Activated CD8-positive, alpha-beta memory T cell treated with anti-CD3 and anti-CD28 coated beads, Interleukin-2, amount 50 U/mL, for 24 hours (primary cell): ENCODE measurements at regions not wholly inside any gene's neighbourhood (a gene's known extent, or its start where the extent isn't known, plus 50 kb on each side); places are given as distances from the start of the nearest gene placed in this dataset.
"Not testable (repeated sequence)": the region's sequence is repeated elsewhere in the genome, so short reads cannot be mapped to it uniquely, and the experiment has no call there.

ENCODE experiments used
- DNase-seq: peaks from one replicate; pipeline ENCODE4 v3.0.0-alpha.2; 2020; ENCODE audit errors: extremely low read depth

DNA sequence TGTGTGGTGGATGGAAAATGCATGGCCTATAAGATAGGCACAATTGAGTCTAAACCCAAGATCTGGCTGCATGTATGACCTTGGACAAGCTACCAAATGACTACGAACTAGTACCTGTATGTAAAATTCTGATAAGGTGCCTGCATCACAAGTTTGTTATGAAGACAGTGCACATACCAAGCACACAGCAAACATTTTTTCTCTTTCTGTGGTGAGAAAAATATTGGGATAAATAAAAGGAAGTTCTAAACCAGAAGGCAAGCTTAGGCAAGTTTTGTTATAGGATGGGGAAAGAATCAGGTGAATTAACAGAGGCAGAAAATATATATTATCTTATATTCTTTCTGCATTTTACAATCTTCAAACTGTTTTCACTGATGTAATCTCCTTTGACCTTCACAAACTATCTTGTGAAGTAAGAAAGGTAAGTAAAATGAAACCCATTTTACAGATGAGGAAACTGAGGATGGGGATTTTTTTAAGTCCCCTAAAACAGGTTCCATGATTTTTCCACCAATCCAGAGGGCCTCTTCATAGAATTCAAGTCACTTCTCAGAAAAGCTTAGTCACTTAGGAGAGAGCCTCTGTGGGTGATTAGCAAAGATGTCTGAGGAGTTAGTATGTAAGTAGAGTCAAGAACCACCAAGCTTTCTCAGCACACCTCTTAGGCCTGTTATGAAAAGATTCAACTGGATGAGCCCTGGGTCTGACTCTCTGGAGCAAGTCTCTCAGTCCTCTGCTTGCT, 132.0 kb upstream of the RAP1B start:
- DNase-seq, result no peak

DNA sequence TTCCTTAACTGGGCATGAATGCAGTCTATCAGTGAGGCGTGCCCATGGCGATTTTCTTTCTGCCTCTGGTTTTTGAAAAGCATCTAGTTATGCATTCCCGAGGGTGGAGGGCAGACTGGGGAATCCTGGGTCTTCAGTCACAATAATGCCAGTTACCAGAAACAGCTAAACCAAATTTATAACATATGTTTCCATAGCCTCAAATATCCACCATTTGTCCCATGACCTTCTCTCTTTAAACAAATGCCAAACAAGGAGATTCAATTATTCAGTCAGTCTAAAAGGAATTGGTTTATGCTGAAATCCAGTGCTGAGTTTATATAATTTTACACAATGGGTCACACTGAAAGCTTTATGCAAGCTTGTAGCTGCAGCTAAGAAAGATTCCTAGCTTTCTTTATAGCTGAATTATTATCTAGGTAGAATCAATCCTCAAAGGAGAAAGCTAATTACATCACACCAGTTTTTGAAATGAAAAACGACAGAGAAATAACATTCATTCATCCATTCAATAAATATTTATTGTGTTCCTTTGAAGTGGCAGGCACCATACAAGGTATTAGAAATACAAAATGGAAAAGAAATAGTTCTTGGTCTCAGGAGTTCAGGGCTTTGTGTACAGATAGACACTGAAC, 131.3 kb upstream of the RAP1B start:
- no peak for DNase-seq

DNA sequence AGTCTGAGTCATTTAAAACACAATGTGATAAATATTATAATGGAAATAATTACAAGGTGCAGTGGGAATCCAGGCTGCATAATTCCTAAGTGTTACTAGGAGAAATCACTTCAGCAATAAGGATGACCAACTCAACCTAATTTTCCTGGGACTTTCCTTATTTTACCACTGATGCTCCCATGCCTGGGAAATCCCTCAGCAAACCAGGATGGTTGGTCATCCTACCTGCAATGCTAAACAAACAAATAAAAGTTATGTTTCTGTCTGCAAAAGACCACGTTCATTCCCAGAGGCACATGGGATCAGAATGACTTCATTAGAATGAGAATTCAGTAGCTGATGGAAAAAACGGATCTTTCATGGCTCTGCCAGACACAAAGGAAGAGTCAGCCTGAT, 130.8 kb upstream of the RAP1B start:
- DNase-seq, result no peak

DNA sequence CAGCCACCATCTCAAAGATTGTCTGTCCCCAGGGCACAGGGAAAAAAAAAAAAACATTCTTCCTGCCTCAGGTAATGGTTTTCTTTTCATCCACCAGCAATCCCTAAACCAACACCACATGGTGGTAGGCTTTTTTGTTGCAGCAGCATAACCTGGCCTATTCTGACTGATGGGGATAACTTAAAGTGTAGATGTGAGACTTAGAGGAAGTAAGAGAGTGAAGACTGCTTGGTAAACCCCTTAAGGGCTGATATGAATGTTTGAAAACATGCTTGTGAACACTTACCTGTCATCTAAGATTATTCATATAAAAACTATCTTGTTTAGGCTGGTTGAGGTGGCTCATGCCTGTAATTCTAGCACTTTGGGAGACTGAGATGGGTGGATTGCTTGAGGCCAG, 130.2 kb upstream of the RAP1B start:
- DNase-seq, result no peak

DNA sequence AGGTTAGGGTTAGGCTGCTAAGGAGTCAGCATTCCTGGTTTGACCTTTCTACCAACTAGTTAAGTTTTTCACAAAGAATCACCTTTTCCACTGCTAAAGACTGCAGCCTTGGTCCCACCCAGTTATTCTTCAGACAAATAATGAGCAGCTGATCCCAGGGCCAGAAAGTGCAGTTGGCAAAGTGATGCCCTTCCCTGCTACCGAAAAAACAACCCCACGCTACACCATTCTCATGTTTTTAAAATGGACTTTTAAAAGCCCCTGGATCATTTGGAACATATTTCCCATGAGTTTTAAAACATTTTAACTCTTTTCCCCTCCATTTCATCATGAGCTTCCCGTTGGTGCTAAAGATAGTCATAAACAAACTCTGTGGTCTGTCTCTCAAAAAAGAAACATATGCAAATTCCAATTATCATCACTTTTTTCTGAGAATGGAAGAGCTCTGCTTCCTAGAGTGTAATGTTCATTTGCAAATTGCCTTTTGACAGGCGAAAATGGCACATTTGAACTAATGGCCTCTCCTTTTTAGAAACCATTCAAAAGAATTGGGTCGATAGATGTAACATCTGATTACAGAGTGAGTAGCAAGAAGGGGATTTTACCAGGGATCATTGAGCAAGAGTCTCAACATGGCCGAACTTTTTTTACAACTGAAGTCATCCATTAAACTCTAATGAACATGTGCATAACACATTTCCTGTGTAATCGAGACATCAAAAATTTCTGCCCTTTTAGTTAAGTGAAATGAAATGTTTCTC, 129.3 kb upstream of the RAP1B start:
- DNase-seq, result no peak

DNA sequence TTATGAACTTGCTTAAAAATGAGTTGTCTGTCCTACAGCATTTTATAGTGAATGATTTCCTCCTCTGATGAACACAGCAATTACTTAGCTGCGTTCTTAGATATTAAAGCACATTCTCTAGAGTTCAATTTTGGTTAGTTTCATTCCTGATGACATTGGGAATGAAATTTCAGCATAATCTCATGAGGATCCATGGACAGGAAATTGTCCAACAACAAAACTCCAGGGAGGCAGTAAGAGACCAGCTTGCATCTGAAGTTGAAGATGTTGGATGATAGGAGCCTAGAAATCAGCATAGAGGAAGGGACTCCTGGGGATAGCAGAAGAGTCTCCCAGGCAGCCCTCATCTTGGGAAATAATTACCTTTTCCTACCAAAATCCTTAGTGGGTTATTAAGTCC, 128.7 kb upstream of the RAP1B start:
- DNase-seq, result no peak

DNA sequence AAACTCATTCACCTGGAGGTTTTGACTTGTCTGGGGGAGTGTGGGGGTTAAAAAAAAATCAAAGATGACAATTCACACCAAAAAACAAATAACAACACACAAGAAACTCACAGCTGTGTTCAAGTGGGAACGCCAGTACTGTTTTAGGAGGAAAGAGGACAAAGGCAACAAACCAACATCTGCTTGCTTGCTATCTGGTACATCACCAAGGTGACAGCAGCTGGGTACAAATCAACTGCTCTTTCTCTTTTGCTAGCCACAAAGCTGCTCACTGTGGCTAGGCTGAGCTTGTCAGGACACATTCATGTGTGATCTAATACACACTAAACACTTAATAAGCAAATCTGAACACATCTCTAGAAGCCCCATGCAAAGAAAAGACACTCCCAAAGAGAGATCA, 128.0 kb upstream of the RAP1B start:
- no peak for DNase-seq

DNA sequence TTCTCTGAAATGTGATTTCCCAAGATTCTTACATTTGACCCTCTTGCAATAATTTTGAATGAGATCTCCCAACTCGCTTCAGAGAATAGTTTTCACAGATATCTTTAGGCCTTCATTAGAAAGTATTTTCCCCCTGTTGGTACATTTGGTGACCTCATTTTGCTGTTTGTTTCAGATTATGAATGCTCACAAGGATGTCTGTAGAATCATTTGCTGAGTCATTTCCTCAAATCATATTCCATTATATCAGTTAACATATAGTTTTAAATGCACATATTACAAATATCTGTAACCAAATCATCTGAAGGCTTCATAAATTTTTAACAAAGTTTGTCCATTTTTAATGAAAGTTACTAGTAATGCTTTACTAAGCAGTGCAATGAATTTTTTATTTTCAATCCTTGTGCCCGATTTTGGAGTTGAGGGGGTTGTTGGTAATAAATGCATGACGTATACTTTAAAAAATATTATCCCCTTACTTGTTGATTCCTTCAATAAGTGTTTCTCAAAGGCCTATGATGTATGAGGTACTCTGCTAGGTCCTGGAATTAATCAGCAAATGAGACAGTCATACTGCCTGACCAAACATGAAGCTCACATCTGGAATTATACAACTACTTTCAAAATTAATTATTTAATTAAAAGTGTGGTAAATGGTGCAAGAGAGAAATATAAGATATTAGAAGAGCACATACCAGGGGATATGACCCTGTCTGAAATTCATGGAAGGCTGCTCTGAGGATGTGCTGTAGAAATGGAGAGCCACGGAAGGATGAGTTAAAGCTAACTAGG, 126.9 kb upstream of the RAP1B start:
- no peak for DNase-seq

DNA sequence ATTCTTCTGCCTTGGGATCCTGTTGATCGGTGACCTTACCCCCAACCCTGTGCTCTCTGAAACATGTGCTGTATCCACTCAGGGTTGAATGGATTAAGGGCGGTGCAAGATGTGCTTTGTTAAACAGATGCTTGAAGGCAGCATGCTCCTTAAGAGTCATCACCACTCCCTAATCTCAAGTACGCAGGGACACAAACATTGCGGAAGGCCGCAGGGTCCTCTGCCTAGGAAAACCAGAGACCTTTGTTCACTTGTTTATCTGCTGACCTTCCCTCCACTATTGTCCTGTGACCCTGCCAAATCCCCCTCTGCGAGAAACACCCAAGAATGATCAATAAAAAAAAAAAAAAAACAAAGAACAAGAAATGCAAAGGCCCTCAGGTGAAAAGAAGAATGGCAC, 126.1 kb upstream of the RAP1B start:
- not testable (repeated sequence) for DNase-seq

DNA sequence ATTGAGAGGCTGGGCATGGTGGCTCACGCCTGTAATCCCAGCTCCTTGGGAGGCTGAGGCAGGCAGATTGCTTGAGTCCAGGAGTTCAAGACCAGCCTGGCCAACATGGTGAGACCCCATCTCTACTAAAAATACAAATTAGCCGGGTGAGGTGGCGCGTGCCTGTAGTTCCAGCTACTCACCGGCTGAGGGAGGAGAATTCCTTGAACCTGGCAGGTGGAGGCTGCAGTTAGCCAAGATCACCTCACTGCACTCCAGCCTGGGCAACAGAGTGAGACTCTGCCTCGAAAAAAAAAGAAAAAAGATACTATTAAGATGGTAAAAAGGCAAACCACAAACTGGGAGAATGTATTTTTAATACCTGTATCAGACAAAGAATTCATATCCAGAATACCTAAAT, 124.2 kb upstream of the RAP1B start:
- not testable (repeated sequence) for DNase-seq

DNA sequence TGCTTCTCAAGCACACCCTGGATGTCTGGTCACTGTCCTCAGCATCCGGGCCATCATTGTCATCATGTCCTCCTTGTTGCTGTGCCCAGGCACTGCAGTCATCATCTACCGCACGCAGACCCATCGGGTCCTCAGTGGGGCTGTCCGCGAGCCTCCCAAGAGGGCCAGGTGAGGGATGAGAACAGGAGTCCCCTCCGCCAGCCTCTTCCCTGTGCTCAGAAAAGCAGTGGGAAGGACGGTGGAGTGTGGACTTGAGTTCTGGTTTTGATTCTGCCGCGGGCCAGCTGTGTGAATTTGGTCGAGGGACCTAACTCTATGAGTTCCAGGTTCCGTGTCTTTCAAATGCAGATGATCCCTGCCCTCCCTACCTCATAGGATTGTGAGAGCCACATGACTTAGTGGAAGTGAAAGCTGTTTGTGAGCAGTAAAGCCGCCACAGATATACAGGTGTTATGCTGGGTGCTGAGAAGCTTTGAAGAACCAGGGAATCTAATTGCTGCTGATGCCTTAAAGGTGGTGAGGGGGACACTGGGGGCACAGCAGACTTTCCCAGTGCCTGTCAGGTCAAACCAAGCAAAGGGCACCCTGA, 122.9 kb upstream of the RAP1B start:
- no peak for DNase-seq

DNA sequence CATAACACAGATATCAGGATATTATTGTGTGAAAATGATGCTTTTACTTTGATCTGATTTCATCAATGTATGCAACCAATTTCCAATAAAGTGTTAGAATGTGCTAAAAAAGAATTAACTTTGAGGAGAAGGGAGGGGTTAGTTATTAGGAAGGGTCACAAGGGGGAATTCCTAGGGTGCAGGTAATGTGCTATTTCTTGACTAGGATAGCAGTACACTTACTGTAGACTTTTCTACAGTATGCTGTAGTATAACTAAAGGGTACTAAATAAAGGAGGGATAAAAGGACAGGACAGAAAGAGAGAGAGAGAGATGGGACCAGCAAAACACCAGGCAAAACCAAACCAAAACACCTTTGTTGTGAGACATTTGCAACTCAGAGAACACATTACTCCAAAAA, 121.4 kb upstream of the RAP1B start:
- no peak for DNase-seq

DNA sequence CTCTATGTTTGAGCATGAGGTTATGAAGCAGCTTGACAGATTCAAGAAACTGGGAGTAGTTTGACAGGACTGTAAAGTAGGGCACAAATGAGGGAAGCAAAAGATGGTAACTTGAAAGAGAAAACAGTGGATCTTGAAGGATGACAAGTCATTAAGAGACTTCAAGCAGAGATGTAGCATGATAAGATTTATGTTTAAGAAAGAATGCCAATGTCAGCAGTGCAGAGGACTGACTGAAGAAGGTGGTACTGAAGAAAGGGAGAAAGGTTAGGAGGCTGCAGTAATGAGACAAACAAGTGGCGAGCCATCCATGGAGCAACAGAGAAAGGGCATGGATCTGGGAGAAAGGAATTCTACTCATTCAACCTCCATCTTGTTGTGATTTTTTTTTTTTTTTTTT, 120.2 kb upstream of the RAP1B start:
- DNase-seq, result no peak

DNA sequence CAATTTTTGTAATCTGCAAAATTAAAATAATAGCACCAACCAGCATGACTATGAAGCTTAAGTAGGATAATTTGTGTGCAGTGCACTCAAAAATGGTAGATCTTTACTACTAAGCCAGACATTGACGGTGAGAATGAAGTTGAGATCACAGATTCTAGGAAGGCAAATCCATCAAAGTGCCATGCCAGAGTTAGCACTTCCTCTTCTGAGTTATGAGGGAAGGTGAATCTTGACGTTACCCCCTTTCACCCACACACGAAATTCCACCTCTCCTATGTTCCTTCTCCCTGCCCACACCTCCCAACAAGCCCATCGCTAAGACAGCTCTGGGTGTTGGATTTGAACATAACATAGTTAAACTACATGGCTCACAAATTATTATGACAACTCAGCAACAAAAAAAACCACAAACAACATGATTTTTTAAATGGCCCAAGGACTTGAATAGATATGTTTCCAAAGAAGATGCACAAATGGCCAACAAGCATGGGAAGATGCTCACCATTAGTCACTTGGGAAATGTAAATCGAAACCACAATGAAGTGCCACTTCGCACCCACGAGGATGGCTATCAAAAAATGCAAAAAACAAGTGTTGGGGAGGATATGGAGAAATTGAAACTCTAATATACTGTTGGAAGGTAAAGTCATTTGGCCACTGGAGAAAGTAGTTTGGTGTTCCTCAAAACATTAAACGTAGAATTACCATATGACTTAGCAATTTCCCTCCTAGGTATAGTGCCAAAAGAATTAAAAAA, 119.3 kb upstream of the RAP1B start:
- no peak for DNase-seq

DNA sequence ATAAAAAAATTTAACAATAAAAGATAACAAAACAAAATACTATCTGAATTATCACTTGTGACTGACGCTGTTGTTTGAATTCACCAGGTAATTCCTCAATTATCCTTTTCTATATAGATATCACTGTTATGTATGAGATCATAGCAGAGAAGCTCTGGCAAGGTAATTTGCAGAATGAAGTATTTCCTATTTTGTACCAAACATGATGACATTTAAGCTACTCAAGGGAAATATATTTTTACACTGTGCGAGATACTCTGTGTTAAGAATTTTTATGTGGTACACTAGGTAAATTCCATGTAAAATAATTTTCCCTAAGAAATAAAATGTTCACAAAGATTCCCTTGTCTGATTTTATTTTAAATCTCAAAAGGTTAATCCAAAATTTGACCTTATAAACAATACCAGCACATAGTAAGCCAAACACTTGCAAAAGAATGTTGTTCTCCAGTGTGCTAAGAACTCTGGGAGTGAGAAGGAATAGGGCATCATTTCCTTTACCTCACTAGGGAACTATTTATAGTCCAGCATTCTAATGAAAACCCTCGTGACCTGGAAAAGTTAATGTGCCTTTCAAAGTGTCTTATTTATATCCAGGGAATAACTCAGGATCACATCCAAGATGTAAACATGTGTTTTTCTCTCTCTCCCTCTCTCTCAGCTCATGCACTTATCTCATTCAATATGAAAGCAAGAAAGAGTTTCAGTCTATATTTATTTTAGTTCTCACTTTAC, 115.2 kb upstream of the RAP1B start:
- no peak for DNase-seq

DNA sequence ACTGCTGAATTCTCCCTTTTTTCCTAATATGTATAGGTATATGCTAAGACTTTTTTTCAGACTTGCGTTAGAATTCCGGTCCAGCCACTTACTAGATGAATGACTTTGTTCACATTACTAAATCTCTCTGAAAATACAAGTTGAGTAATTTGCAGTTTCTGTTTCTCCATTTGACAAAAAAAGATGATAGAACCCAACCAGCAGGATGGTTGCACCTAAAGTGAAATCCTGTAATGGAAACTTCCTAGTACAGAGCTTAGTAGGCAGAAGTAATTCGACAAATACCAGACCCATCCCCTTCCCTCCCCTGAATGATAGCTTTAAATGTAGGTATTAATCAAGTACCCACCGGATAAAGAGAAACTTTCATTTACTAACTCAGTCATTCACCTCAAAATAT, 113.6 kb upstream of the RAP1B start:
- DNase-seq, result no peak

DNA sequence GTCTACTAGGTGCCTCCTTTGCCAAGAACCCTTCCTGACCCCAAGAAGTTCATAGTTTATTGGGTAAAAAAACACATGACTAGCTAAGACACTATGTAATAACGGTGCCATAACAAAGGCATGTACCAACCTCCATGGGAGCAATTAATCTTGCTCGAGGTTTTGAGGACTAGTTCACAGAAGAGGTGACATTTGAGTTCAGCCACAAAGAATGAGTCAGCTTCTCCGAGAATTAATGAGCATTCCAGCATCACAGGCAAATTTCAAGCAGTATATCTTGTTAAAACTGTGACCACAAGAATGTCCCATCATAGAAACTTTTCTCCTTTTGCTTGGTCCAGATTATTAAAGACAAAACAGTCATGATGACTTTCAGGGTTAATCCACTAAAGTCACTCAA, 113.0 kb upstream of the RAP1B start:
- no peak for DNase-seq

DNA sequence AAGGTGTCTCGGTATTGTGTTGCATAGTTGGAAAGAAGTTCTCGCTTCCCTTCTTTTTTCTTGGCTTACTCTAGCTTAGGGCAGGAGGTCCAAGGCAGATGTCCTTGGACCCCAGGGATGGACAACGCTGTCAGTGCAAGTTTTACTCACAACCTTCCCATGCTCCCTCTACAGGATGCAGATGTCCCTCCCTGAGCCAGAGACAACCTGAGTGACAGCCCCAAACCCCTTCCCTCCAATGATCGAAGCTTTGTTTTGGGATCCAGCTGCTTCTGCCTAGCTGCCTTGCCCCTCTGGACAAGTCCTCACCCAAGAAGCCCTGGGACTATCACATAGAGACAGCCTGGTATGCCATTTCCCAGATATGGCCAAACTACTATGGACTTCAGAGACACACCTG, 112.0 kb upstream of the RAP1B start:
- DNase-seq, result no peak

DNA sequence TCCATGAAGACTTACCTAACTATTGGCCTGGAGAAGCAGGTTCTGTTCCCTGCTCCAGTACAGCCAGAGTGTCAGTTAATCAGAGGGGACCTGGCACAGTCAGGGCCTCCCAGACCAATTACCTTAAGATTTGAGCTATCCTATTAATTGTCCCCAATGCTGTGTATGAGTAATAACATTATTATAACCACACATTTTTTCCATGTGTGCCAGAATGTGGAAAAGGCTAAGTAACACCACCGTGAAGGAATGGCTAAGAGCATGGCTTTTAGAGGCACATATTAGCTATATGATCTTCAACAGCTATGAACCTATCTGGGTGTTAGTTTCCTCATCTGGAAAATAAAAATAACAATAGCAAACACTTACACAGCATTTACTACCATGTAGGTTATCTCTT, 111.1 kb upstream of the RAP1B start:
- DNase-seq, result no peak

DNA sequence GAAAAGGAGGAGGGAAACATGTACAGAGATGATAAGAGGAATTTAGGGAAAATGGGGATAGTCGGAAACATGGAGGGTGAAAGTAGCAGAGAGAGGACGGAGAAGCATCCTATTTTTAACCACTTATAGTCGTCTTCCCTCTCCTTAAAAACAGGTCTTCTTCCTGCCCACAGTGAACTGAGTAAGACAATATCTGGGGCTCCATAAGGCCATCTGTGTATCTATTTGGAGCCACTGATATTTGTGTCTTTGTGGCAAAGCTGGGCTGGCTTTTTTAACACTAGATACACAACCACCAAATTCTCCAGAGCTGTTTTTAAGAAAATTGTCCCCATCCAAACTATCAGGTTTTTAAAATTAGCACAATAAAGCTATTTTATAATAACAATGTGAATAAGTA, 109.5 kb upstream of the RAP1B start:
- DNase-seq, result no peak
